Keratinocyte (primary cell): ENCODE measurements at regions not wholly inside any gene's neighbourhood (a gene's known extent, or its start where the extent isn't known, plus 50 kb on each side); places are given as distances from the start of the nearest gene placed in this dataset.

ENCODE experiments used
- DNase-seq: peaks from one replicate; pipeline ENCODE4 v3.0.0-alpha.2; 2011; ENCODE audit warnings: low read depth, missing footprints, low spot score
- FAIRE-seq: peaks from 2 replicates; lab custom pipeline; 2011; peaks lifted over from hg19 to GRCh38; lab: Jason Lieb, UNC
- H2AFZ ChIP-seq: 2 replicates; pipeline ENCODE4 v1.6.0; 2012; ENCODE audit warnings: low read length, control low read depth, inconsistent platforms; ENCODE audit not compliant: control insufficient read depth
- H3K27ac ChIP-seq: 2 replicates; pipeline ENCODE4 v1.5.1; 2011; ENCODE audit warnings: low read length; ENCODE audit not compliant: control insufficient read depth, insufficient read depth
- H3K27me3 ChIP-seq: 3 replicates; pipeline ENCODE4 v1.6.0; 2011; ENCODE audit warnings: low read length; ENCODE audit not compliant: control insufficient read depth, insufficient read depth; ENCODE audit errors: extremely low read depth
- H3K36me3 ChIP-seq, 2 experiments: 2 replicates in 1 of 2; 3 replicates in 1 of 2; pipeline ENCODE4 v1.5.1; 2011; ENCODE audit warnings: low read length in 2 of 2, mild to moderate bottlenecking in 1 of 2; ENCODE audit not compliant: control insufficient read depth in 2 of 2, insufficient read depth in 2 of 2; ENCODE audit errors: extremely low read depth in 1 of 2
- H3K4me1 ChIP-seq: 3 replicates; pipeline ENCODE4 v1.5.1; 2011; ENCODE audit warnings: low read length; ENCODE audit not compliant: control insufficient read depth, insufficient read depth; ENCODE audit errors: extremely low read depth
- H3K4me2 ChIP-seq: 3 replicates; pipeline ENCODE4 v1.6.0; 2011; ENCODE audit warnings: low read depth, low read length; ENCODE audit not compliant: control insufficient read depth, insufficient read depth; ENCODE audit errors: extremely low read depth
- H3K4me3 ChIP-seq, 3 experiments: fragments of 200-600 bp in 1 of 3; sonication (generic) in 1 of 3; 2 replicates in 2 of 3; 3 replicates in 1 of 3; pipeline ENCODE4 v1.5.1; 2011 to 2016; ENCODE audit warnings: low read length in 3 of 3, mild to moderate bottlenecking in 3 of 3, control low read depth in 2 of 3, inconsistent platforms in 1 of 3, low read depth in 1 of 3, mixed read lengths in 1 of 3, mixed run types in 1 of 3, moderate library complexity in 1 of 3; ENCODE audit not compliant: control insufficient read depth in 2 of 3, insufficient read depth in 2 of 3; ENCODE audit errors: extremely low read depth in 1 of 3
- H3K79me2 ChIP-seq: 2 replicates; pipeline ENCODE4 v1.6.0; 2012; ENCODE audit warnings: low read length; ENCODE audit not compliant: control insufficient read depth, insufficient read depth
- H3K9ac ChIP-seq: 3 replicates; pipeline ENCODE4 v1.6.0; 2011; ENCODE audit warnings: low read length; ENCODE audit not compliant: control insufficient read depth, insufficient read depth; ENCODE audit errors: extremely low read depth
- H3K9me1 ChIP-seq: 3 replicates; pipeline ENCODE4 v1.6.0; 2011; ENCODE audit warnings: low read length; ENCODE audit not compliant: control insufficient read depth, insufficient read depth; ENCODE audit errors: extremely low read depth
- H3K9me3 ChIP-seq: 2 replicates; pipeline ENCODE4 v1.5.1; 2012; ENCODE audit warnings: low read depth, low read length; ENCODE audit not compliant: control insufficient read depth
- H4K20me1 ChIP-seq: 3 replicates; pipeline ENCODE4 v1.6.0; 2011; ENCODE audit warnings: low read length; ENCODE audit not compliant: control insufficient read depth, insufficient read depth; ENCODE audit errors: extremely low read depth
- EZH2 ChIP-seq: IDR thresholded peaks from one replicate; pipeline ENCODE4 v1.6.1; 2012; ENCODE audit warnings: inconsistent platforms, mild to moderate bottlenecking, low read length, moderate library complexity
- dilution Hi-C: fragments of 300-500 bp; cut with MboI; formaldehyde crosslinking; loops from one replicate; pipeline ENCODE4 v1.7.0; 2020; ENCODE audit warnings: low sequenced_read_pairs; ENCODE audit not compliant: extremely low pct_ligation_motif_present
- TF ChIP-seq, protein P1 (sequence below), 3 experiments: IDR thresholded peaks in 1 of 3; conservative IDR thresholded peaks in 1 of 3; optimal IDR thresholded peaks in 1 of 3; 2 replicates in 2 of 3; 3 replicates in 1 of 3; pipeline versions ENCODE3 to v1.5.1; 2011; ENCODE audit warnings: low read length in 3 of 3, mild to moderate bottlenecking in 3 of 3, moderate library complexity in 2 of 3, control low read depth in 1 of 3, inconsistent platforms in 1 of 3; ENCODE audit not compliant: insufficient read depth in 2 of 3; ENCODE audit errors: extremely low read depth in 1 of 3

DNA sequence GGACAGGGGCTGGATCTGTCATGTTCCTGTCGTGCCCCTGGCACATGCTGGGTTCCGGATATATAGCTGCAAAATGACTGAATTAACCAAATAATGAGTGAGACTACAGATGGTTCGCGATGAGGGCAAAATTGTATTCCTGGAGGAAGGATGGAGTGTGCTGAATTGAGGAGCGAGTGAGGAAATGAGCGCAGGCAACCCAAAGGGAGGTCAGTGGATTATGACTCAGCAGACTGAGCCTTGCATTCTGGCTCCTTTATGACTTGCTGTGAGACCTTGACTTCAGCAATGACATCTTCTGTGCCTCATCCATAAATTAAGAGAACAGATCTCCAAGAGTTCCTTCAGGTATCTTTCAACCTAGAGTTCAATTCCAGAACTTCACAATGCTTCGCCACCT is 115.0 kb upstream of the CLDN10 start:
- Histone ChIP-seq H3K27ac (no peak overlapping the region), H4K20me1 (no peaks in the 10 kb centered on the region), H2AFZ (no peak overlapping the region), H3K9me3 (no peaks in the 10 kb centered on the region), H3K4me1 (no peaks in the 10 kb centered on the region), H3K9ac (no peak overlapping the region), H3K4me2 (no peak overlapping the region), H3K27me3 (no peaks in the 10 kb centered on the region), H3K36me3 (no peaks in the 10 kb centered on the region), H3K79me2 (no peaks in the 10 kb centered on the region), H3K4me3 (no peak overlapping the region), H3K9me1 (no peaks in the 10 kb centered on the region)
- DNase-seq (no peak), FAIRE-seq (no peak)
- TF ChIP-seq EZH2: no peak
- TF ChIP-seq, protein P1, sequence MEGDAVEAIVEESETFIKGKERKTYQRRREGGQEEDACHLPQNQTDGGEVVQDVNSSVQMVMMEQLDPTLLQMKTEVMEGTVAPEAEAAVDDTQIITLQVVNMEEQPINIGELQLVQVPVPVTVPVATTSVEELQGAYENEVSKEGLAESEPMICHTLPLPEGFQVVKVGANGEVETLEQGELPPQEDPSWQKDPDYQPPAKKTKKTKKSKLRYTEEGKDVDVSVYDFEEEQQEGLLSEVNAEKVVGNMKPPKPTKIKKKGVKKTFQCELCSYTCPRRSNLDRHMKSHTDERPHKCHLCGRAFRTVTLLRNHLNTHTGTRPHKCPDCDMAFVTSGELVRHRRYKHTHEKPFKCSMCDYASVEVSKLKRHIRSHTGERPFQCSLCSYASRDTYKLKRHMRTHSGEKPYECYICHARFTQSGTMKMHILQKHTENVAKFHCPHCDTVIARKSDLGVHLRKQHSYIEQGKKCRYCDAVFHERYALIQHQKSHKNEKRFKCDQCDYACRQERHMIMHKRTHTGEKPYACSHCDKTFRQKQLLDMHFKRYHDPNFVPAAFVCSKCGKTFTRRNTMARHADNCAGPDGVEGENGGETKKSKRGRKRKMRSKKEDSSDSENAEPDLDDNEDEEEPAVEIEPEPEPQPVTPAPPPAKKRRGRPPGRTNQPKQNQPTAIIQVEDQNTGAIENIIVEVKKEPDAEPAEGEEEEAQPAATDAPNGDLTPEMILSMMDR (optimal IDR thresholded peaks at IDR 0.05 in 1 of 3, IDR thresholded peaks at IDR 0.05 in 1 of 3, conservative IDR thresholded peaks at IDR 0.05 in 1 of 3; ENCODE audit: extremely low read depth in 1 of 3, insufficient read depth in 2 of 3, low read length in 3 of 3): no peak
- dilution Hi-C loops: no loop called here

DNA sequence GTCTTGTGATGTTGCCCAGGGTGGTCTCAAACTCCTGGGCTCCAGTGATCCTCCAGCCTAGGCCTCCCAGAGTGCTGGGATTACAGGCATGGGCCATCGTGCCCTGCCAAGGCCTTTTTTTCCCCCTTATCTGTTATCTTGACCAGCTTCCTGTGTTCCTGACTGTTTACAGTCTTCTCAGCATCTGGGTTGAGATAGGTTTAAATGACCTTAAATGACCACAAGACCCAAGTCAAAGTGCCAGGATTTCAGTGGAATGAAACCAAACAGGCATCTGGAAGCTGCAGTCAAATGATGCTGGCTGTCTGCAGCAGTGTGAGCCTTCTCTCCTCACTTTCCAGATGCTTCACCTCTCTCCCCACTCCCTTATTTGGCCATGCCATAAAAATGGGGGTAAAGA is 114.2 kb upstream of the CLDN10 start:
- H3K4me1 ChIP-seq: no peaks in the 10 kb centered on the region
- no peak overlapping the region for H3K27ac ChIP-seq
- no peaks in the 10 kb centered on the region for H3K36me3 ChIP-seq
- dilution Hi-C loops: no loop called here
- H3K4me3 ChIP-seq: no peak overlapping the region
- no peaks in the 10 kb centered on the region for H3K9me3 ChIP-seq
- no peaks in the 10 kb centered on the region for H3K9me1 ChIP-seq
- H3K4me2 ChIP-seq: no peak overlapping the region
- no peaks in the 10 kb centered on the region for H4K20me1 ChIP-seq
- no peak overlapping the region for H3K9ac ChIP-seq
- TF ChIP-seq, protein P1 (optimal IDR thresholded peaks at IDR 0.05 in 1 of 3, IDR thresholded peaks at IDR 0.05 in 1 of 3, conservative IDR thresholded peaks at IDR 0.05 in 1 of 3; ENCODE audit: extremely low read depth in 1 of 3, insufficient read depth in 2 of 3, low read length in 3 of 3): no peak
- TF ChIP-seq EZH2: no peak
- no peaks in the 10 kb centered on the region for H3K79me2 ChIP-seq
- H3K27me3 ChIP-seq: no peaks in the 10 kb centered on the region
- H2AFZ ChIP-seq: no peak overlapping the region
- FAIRE-seq: no peak
- DNase-seq: no peak
